Hematopoietic multipotent progenitor cell treated with erythropoietin and hydrocortisone succinate and interleukin-3 and kit ligand, for 8 days (in vitro differentiated cells): ENCODE measurements at regions not wholly inside any gene's neighbourhood (a gene's known extent, or its start where the extent isn't known, plus 50 kb on each side); places are given as distances from the start of the nearest gene placed in this dataset.

Experiments
- DNase-seq: peaks from one replicate; pipeline ENCODE4 v3.0.0-alpha.2; 2015

- no peak for DNase-seq
Observed at GRCh38 chr7:118713039-118713438, 488.5 kb downstream of the ANKRD7 start.

- no peak for DNase-seq
Observed at GRCh38 chr7:118720632-118721031, 496.1 kb downstream of the ANKRD7 start.

GRCh38 chr7:118731854-118732253, 507.4 kb downstream of the ANKRD7 start:
- no peak for DNase-seq

- DNase-seq = no peak
Observed at GRCh38 chr7:118734541-118734940, 510.0 kb downstream of the ANKRD7 start.

- DNase-seq = no peak
Observed at GRCh38 chr7:118735441-118735840, 510.9 kb downstream of the ANKRD7 start.

GRCh38 chr7:118737935-118738334, 513.4 kb downstream of the ANKRD7 start:
- DNase-seq = no peak

- no peak for DNase-seq
Observed at GRCh38 chr7:118745927-118746326, 521.4 kb downstream of the ANKRD7 start.

- DNase-seq = no peak
Observed at GRCh38 chr7:118747473-118747872, 523.0 kb downstream of the ANKRD7 start.

GRCh38 chr7:118753479-118753878, 529.0 kb downstream of the ANKRD7 start:
- no peak for DNase-seq

GRCh38 chr7:118754608-118755007, 530.1 kb downstream of the ANKRD7 start:
- DNase-seq = no peak

GRCh38 chr7:118755067-118755625, 530.6 kb downstream of the ANKRD7 start:
- DNase-seq = no peak

- no peak for DNase-seq
Observed at GRCh38 chr7:118757066-118757465, 532.6 kb downstream of the ANKRD7 start.

- DNase-seq = no peak
Observed at GRCh38 chr7:118758582-118758981, 534.1 kb downstream of the ANKRD7 start.

GRCh38 chr7:118759921-118760320, 535.4 kb downstream of the ANKRD7 start:
- no peak for DNase-seq

- no peak for DNase-seq
Observed at GRCh38 chr7:118762451-118762850, 537.9 kb downstream of the ANKRD7 start.

GRCh38 chr7:118764221-118764620, 539.7 kb downstream of the ANKRD7 start:
- no peak for DNase-seq

- DNase-seq = no peak
Observed at GRCh38 chr7:118771672-118772071, 547.2 kb downstream of the ANKRD7 start.

GRCh38 chr7:118777308-118777707, 552.8 kb downstream of the ANKRD7 start:
- no peak for DNase-seq

- DNase-seq = no peak
Observed at GRCh38 chr7:118792682-118793081, 568.2 kb downstream of the ANKRD7 start.

- DNase-seq = no peak
Observed at GRCh38 chr7:118793582-118793981, 569.1 kb downstream of the ANKRD7 start.

- no peak for DNase-seq
Observed at GRCh38 chr7:118794419-118794818, 569.9 kb downstream of the ANKRD7 start.

GRCh38 chr7:118801366-118801765, 576.9 kb downstream of the ANKRD7 start:
- DNase-seq = no peak

- DNase-seq = no peak
Observed at GRCh38 chr7:118802726-118803125, 578.2 kb downstream of the ANKRD7 start.

GRCh38 chr7:118826246-118826645, 601.7 kb downstream of the ANKRD7 start:
- no peak for DNase-seq

- no peak for DNase-seq
Observed at GRCh38 chr7:118836933-118837332, 612.4 kb downstream of the ANKRD7 start.

- DNase-seq = no peak
Observed at GRCh38 chr7:118839515-118839914, 615.0 kb downstream of the ANKRD7 start.
